HG03135 (cell line): ENCODE measurements at regions not wholly inside any gene's neighbourhood (a gene's known extent, or its start where the extent isn't known, plus 50 kb on each side); places are given as distances from the start of the nearest gene placed in this dataset.
"Not testable (repeated sequence)": the region's sequence is repeated elsewhere in the genome, so short reads cannot be mapped to it uniquely, and the experiment has no call there.

Source experiments
- ATAC-seq: cut with Tn5 transposase; IDR thresholded peaks from one replicate; pipeline ENCODE4 v1.9.1; 2021; ENCODE audit warnings: mild to moderate bottlenecking, moderate library complexity; ENCODE audit not compliant: unreplicated experiment

GRCh38 chr4:31169846-31170245 is 449.7 kb downstream of the PCDH7 start:
- ATAC-seq: no peak

- ATAC-seq: no peak
These were observed 451.2 kb downstream of the PCDH7 start for GRCh38 chr4:31171362-31171761.

GRCh38 chr4:31175242-31175910 is 455.2 kb downstream of the PCDH7 start:
- ATAC-seq: no peak

GRCh38 chr4:31183256-31183655 is 463.1 kb downstream of the PCDH7 start:
- no peak for ATAC-seq

- ATAC-seq: no peak
These were observed 464.9 kb downstream of the PCDH7 start for GRCh38 chr4:31185014-31185585.

- no peak for ATAC-seq
These were observed 467.8 kb downstream of the PCDH7 start for GRCh38 chr4:31187979-31188378.

GRCh38 chr4:31189938-31190337 is 469.8 kb downstream of the PCDH7 start:
- ATAC-seq: no peak

GRCh38 chr4:31190671-31191070 is 470.5 kb downstream of the PCDH7 start:
- no peak for ATAC-seq

GRCh38 chr4:31192341-31192740 is 472.2 kb downstream of the PCDH7 start:
- no peak for ATAC-seq

GRCh38 chr4:31193521-31193920 is 473.4 kb downstream of the PCDH7 start:
- ATAC-seq: no peak

- ATAC-seq: no peak
These were observed 474.7 kb downstream of the PCDH7 start for GRCh38 chr4:31194823-31195222.

GRCh38 chr4:31199644-31200043 is 479.5 kb downstream of the PCDH7 start:
- ATAC-seq: no peak

GRCh38 chr4:31202054-31202453 is 481.9 kb downstream of the PCDH7 start:
- ATAC-seq: not testable (repeated sequence)

GRCh38 chr4:31204874-31205273 is 484.7 kb downstream of the PCDH7 start:
- no peak for ATAC-seq

- no peak for ATAC-seq
These were observed 500.8 kb downstream of the PCDH7 start for GRCh38 chr4:31220921-31221320.

- ATAC-seq: no peak
These were observed 507.9 kb downstream of the PCDH7 start for GRCh38 chr4:31228068-31228467.

GRCh38 chr4:31230594-31230993 is 510.4 kb downstream of the PCDH7 start:
- ATAC-seq: no peak

- ATAC-seq: no peak
These were observed 514.3 kb downstream of the PCDH7 start for GRCh38 chr4:31234494-31234893.

GRCh38 chr4:31234901-31235300 is 514.7 kb downstream of the PCDH7 start:
- ATAC-seq: no peak

GRCh38 chr4:31236020-31236638 is 516.0 kb downstream of the PCDH7 start:
- ATAC-seq: no peak

- no peak for ATAC-seq
These were observed 516.5 kb downstream of the PCDH7 start for GRCh38 chr4:31236639-31237173.

- no peak for ATAC-seq
These were observed 517.1 kb downstream of the PCDH7 start for GRCh38 chr4:31237233-31237632.
